HCT116 (cell line): ENCODE measurements at regions not wholly inside any gene's neighbourhood (a gene's known extent, or its start where the extent isn't known, plus 50 kb on each side); places are given as distances from the start of the nearest gene placed in this dataset.

Experiments
- ATAC-seq: fragments of 200-7000 bp; cut with Tn5 transposase; 2 replicates; pipeline ENCODE4 v1.9.1; 2020; ENCODE audit warnings: mild to moderate bottlenecking, moderate library complexity
- BruUV-seq: library from RNA; stranded (reverse); fragments of 400-500 nt; replicated peaks from 2 replicates; lab custom pipeline; 2021; lab: Mats Ljungman, UMichigan
- CTCF ChIA-PET: fragments of 300-600 bp; sonication (Branson Sonifier 250); formaldehyde crosslinking; loops from one replicate; lab custom pipeline; 2021; ENCODE audit warnings: antibody characterized with exemption; lab: Charles Lee
- POLR2A ChIA-PET: fragments of 300-600, 350-600 bp; sonication (Branson Sonifier 250); formaldehyde crosslinking; loops from one replicate; lab custom pipeline; 2021; ENCODE audit warnings: antibody characterized with exemption; lab: Charles Lee
- RAD21 ChIA-PET, 2 experiments: fragments of 300-600 bp; sonication (Branson Sonifier 250); formaldehyde crosslinking; loops; one replicate each; lab custom pipeline; 2023; ENCODE audit warnings: low total read pairs in 2 of 2; ENCODE audit not compliant: uncharacterized antibody in 2 of 2, unreplicated experiment in 2 of 2, low non-redundant PET in 1 of 2; lab: Charles Lee
- DNase-seq: peaks from one replicate; pipeline ENCODE4 v3.0.0-alpha.2; 2010; ENCODE audit warnings: low read depth, low spot score
- H2AFZ ChIP-seq: fragments of 200-600 bp; shearing (Covaris generic), sonication (generic); 2 replicates; pipeline ENCODE4 v1.6.1; 2017; ENCODE audit warnings: low read depth, mixed run types, mixed read lengths, antibody characterized with exemption, low read length; ENCODE audit not compliant: poor library complexity, severe bottlenecking
- H3K27ac ChIP-seq: 2 replicates; pipeline ENCODE4 v1.5.1; 2012; ENCODE audit warnings: low read depth, low read length
- H3K27me3 ChIP-seq: fragments of 200-600 bp; sonication (generic); 2 replicates; pipeline ENCODE4 v1.6.1; 2016; ENCODE audit warnings: mixed run types, low read length, mixed read lengths; ENCODE audit not compliant: insufficient read depth
- H3K36me3 ChIP-seq, 2 experiments: fragments of 200-500 bp in 1 of 2; fragments of 200-600 bp in 1 of 2; sonication (Bioruptor generic) in 1 of 2; sonication (generic) in 1 of 2; 2 replicates each; pipeline versions ENCODE4 v1.5.1 to v1.6.1; 2014 to 2016; ENCODE audit warnings: low read length in 2 of 2, inconsistent platforms in 1 of 2, mixed read lengths in 1 of 2, mixed run types in 1 of 2; ENCODE audit not compliant: insufficient read depth in 2 of 2, control insufficient read depth in 1 of 2
- H3K4me1 ChIP-seq, 2 experiments: fragments of 200-600 bp in 1 of 2; sonication (generic) in 1 of 2; 2 replicates each; pipeline versions ENCODE4 v1.5.1 to v1.6.1; 2012 to 2017; ENCODE audit warnings: low read length in 2 of 2, inconsistent platforms in 1 of 2, mild to moderate bottlenecking in 1 of 2, mixed read lengths in 1 of 2, mixed run types in 1 of 2, moderate library complexity in 1 of 2; ENCODE audit not compliant: insufficient read depth in 2 of 2, control insufficient read depth in 1 of 2
- H3K4me2 ChIP-seq: fragments of 200-600 bp; sonication (generic); 2 replicates; pipeline ENCODE4 v1.6.1; 2017; ENCODE audit warnings: mixed run types, low read length, mixed read lengths
- H3K4me3 ChIP-seq, 2 experiments: fragments of 200-600 bp in 1 of 2; sonication (generic) in 1 of 2; replicated peaks in 1 of 2; 2 replicates each; pipeline ENCODE4 v1.5.1; 2011 to 2016; ENCODE audit warnings: low read length in 2 of 2, control low read depth in 1 of 2, low read depth in 1 of 2, mild to moderate bottlenecking in 1 of 2, mixed read lengths in 1 of 2, mixed run types in 1 of 2
- H3K79me2 ChIP-seq: fragments of 200-600 bp; sonication (generic); 2 replicates; pipeline ENCODE4 v1.6.1; 2017; ENCODE audit warnings: mild to moderate bottlenecking, mixed run types, low read length, moderate library complexity, mixed read lengths; ENCODE audit not compliant: insufficient read depth
- H3K9ac ChIP-seq: fragments of 200-600 bp; sonication (generic); 2 replicates; pipeline ENCODE4 v1.6.1; 2016; ENCODE audit warnings: low read length, mixed read lengths
- H3K9me2 ChIP-seq: fragments of 200-600 bp; sonication (generic), shearing (Covaris generic); 2 replicates; pipeline ENCODE4 v1.6.1; 2017; ENCODE audit warnings: mixed run types, mild to moderate bottlenecking, moderate library complexity; ENCODE audit not compliant: insufficient read depth
- H3K9me3 ChIP-seq, 2 experiments: fragments of 200-500 bp in 1 of 2; fragments of 200-600 bp in 1 of 2; sonication (Bioruptor generic) in 1 of 2; sonication (generic) in 1 of 2; 2 replicates each; pipeline ENCODE4 v1.6.1; 2014 to 2017; ENCODE audit warnings: low read length in 2 of 2, mixed read lengths in 2 of 2, inconsistent platforms in 1 of 2, low read depth in 1 of 2, mild to moderate bottlenecking in 1 of 2, mixed run types in 1 of 2, moderate library complexity in 1 of 2; ENCODE audit not compliant: control insufficient read depth in 1 of 2, insufficient read depth in 1 of 2
- H4K20me1 ChIP-seq: fragments of 200-600 bp; sonication (generic), shearing (Covaris generic); 2 replicates; pipeline ENCODE4 v1.6.1; 2017; ENCODE audit warnings: mixed run types, mild to moderate bottlenecking, moderate library complexity; ENCODE audit not compliant: insufficient read depth
- ATF3 ChIP-seq: IDR thresholded peaks from 2 replicates; pipeline ENCODE4 v1.6.1; 2012
- CBX3 ChIP-seq: IDR thresholded peaks from 2 replicates; pipeline ENCODE4 v1.6.1; 2012; ENCODE audit warnings: low read depth
- EGR1 ChIP-seq: IDR thresholded peaks from 2 replicates; pipeline ENCODE4 v1.6.1; 2012; ENCODE audit warnings: low read depth
- ELF1 ChIP-seq: IDR thresholded peaks from 2 replicates; pipeline ENCODE4 v1.6.1; 2012; ENCODE audit warnings: low read depth, borderline replicate concordance
- EZH2phosphoT487 ChIP-seq: fragments of 200-600 bp; IDR thresholded peaks from 2 replicates; pipeline ENCODE4 v1.6.1; 2018; ENCODE audit warnings: antibody characterized with exemption, borderline replicate concordance
- POLR2A ChIP-seq: IDR thresholded peaks from 2 replicates; pipeline ENCODE4 v1.7.0; 2011; ENCODE audit warnings: borderline replicate concordance; ENCODE audit not compliant: insufficient read depth, insufficient read length; ENCODE audit errors: extremely low read depth
- RAD21 ChIP-seq: IDR thresholded peaks from 2 replicates; pipeline ENCODE4 v1.6.1; 2012; ENCODE audit warnings: low read depth, mild to moderate bottlenecking
- SP1 ChIP-seq: IDR thresholded peaks from 2 replicates; pipeline ENCODE4 v1.6.1; 2012; ENCODE audit warnings: low read depth
- ZBTB33 ChIP-seq: IDR thresholded peaks from 2 replicates; pipeline ENCODE4 v1.6.1; 2011; ENCODE audit warnings: mild to moderate bottlenecking, low read length, moderate library complexity; ENCODE audit not compliant: insufficient replicate concordance; ENCODE audit errors: extremely low read depth
- ZFX ChIP-seq: fragments of 450-650 bp; IDR thresholded peaks from 2 replicates; pipeline ENCODE4 v1.6.1; 2017
- intact Hi-C: fragments of 100-400 bp; cut with micrococcal nuclease; formaldehyde crosslinking; loops from 2 replicates; pipeline ENCODE4 v1.10.0; 2022

- Histone ChIP-seq H3K9me2 (no peaks in the 10 kb centered on the region), H2AFZ (no peak overlapping the region), H3K9me3 (no peaks in the 10 kb centered on the region), H3K27me3 (no peaks in the 10 kb centered on the region), H4K20me1 (no peaks in the 10 kb centered on the region), H3K4me2 (no peak overlapping the region), H3K27ac (no peak overlapping the region), H3K4me1 (no peaks in the 10 kb centered on the region)
- DNase-seq (no peak), ATAC-seq (no peak)
- ChIA-PET RAD21 (no interaction called here), CTCF (no interaction called here)
- intact Hi-C loops: no loop called here
- TF ChIP-seq POLR2A (no peak), CBX3 (no peak), ZBTB33 (no peak)
- TF ChIP-seq, all 23 proteins: peak for 0
- POLR2A ChIA-PET: no interaction called here
- Histone ChIP-seq H3K9ac (no peak overlapping the region), H3K36me3 (no peaks in the 10 kb centered on the region), H3K4me3 (no peak overlapping the region), H3K79me2 (no peaks in the 10 kb centered on the region)
- no TSS peak for BruUV-seq
Observed at GRCh38 chr1:83735526-83735925, 263.4 kb downstream of the TTLL7 start.

- DNase-seq (no peak), ATAC-seq (no peak)
- Histone ChIP-seq H3K4me3 (no peak overlapping the region), H3K4me1 (no peaks in the 10 kb centered on the region), H3K27ac (no peak overlapping the region), H3K79me2 (no peaks in the 10 kb centered on the region), H3K9ac (no peak overlapping the region), H3K9me2 (no peaks in the 10 kb centered on the region), H3K4me2 (no peak overlapping the region), H2AFZ (no peak overlapping the region), H3K27me3 (no peaks in the 10 kb centered on the region), H4K20me1 (no peaks in the 10 kb centered on the region), H3K9me3 (no peaks in the 10 kb centered on the region), H3K36me3 (no peaks in the 10 kb centered on the region)
- ChIA-PET POLR2A (no interaction called here), RAD21 (no interaction called here), CTCF (no interaction called here)
- intact Hi-C loops: no loop called here
- TF ChIP-seq ZFX (no peak), EZH2phosphoT487 (no peak), ELF1 (no peak), RAD21 (no peak), ATF3 (no peak), POLR2A (no peak), SP1 (no peak), EGR1 (no peak), ZBTB33 (no peak)
- no TSS peak for BruUV-seq
Observed at GRCh38 chr1:83734420-83734819, 264.5 kb downstream of the TTLL7 start.
